ENCODE measurements at regions not wholly inside any gene's neighbourhood (a gene's known extent, or its start where the extent isn't known, plus 50 kb on each side); places are given as distances from the start of the nearest gene placed in this dataset.
"Not testable (repeated sequence)": the region's sequence is repeated elsewhere in the genome, so short reads cannot be mapped to it uniquely, and the experiment has no call there.

DNA sequence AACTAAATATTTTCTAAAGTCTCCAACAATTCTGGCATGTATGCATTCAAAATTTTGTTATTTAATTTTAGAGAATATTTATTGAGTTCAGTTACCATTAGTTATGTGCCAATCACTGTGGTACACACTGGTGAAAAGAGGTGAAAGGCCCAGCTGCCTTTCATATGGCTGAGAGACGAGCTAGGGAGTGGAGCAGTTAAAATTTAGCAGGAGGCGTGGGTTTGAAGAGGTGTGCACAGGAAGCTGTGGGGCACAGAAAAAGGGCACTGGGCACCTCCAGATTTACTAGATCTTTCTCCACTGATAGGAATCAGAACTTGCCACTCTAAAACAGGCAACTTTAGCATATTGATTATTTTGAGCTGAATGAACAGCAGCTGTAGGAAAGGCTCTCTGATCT lies 347.1 kb downstream of the CD83 start:
- DNase-seq: no peak

DNA sequence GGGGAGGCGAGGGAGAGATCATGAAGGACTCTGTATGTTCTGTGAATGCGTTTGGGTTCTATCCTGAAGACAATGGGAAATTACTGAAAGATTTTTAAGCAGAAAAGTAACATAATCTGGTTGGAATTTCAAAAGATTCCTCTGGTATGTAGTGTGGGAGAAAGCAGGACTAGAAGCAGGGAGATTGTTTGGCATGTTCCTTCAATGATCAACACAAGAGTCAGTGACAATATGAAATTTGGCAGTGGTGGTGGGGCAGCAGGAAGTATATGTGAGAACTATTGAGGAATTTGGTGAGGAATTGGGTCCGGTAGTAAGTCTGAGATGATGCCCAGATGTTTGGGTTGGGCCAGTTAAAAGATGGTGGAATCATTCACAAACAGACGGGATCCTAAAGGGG lies 348.7 kb downstream of the CD83 start:
- DNase-seq: no peak

DNA sequence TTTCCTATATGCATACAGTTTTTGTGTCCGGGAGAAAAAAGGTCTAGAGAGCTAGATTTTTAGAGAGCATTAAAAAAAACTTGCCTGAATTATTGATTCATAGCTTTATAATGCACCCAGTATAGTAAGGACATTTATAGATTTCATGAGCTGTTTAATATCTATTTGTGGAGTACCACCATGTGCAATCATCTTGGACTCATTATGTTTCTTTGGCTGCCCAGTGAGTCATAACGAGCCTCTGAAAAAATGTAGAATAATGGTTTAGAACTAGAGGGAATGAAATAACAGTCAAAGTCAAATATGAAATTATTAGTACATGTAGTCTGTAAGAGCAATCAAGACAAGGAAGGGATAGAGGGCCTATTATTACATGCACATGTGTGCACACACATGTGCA lies 350.0 kb downstream of the CD83 start:
- no peak for DNase-seq

DNA sequence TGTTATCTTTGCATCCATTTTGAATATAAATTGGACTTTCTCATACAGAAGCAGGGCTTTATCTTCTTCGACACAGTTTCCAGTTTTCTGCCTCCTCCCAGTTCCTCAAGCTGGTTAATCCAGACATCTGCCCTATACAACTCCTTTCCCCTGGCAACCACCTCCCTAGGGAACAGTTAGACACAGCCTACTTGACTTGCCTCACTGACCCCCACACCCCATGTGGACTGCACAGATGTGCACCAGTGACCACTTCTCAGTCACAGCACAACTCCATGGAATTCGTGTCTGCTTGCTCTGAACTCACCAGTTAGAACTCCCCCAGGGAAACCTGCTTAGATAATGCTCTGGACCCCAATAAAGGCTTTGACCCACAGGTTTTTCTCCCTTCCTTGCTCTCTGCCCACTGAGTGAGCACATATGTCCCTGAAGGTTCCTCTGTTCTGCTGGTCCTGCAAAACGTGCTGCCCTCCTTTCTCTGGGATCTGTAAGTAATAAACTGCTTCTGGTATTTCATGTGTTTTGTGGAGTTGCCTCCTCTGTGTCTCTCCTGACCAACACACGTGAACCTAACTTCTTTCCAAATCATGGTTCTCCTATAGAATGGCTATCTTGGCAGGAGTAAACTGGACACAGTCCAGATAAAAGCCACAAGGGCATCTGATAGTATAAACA lies 351.2 kb downstream of the CD83 start:
- DNase-seq: no peak

GRCh38 chr6:14470101-14470500 lies 352.5 kb downstream of the CD83 start:
- no peak for DNase-seq

GRCh38 chr6:14470671-14471070 lies 353.1 kb downstream of the CD83 start:
- DNase-seq: no peak

DNA sequence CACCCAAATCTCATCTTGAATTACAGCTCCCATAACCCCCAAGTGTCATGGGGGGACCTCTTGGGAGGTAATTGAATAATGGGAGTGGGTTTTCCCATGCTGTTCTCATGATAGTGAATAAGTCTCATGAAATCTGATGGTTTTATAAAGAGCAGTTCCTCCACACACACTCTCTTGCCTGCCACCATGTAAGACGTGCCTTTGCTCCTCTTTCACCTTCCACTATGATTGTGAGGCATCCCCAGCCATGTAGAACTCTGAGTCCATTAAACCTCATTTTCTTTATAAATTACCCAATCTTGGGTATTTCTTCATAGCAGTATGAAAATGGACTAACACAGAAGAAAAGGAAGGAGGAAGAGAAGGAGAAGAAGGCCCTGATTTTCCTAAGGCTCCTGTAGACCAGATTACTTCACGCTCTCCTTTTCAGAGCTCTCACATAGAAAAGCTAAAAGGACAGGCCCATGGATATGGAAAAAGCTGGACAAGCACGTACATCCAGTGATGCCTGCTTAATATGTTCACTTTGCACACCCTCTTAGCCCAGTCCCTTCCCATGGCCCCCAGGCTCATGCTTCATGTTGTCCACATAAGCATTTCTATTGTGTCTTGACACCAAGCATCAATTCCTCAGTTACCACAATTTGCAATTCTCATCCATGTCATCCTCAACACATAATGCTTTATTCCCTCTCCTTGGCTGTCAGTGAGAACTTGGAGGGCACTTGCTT lies 354.8 kb downstream of the CD83 start:
- DNase-seq: no peak

GRCh38 chr6:14472986-14473337 lies 355.4 kb downstream of the CD83 start:
- no peak for DNase-seq

- no peak for DNase-seq
Measured at GRCh38 chr6:14474816-14475215, 357.2 kb downstream of the CD83 start.

DNA sequence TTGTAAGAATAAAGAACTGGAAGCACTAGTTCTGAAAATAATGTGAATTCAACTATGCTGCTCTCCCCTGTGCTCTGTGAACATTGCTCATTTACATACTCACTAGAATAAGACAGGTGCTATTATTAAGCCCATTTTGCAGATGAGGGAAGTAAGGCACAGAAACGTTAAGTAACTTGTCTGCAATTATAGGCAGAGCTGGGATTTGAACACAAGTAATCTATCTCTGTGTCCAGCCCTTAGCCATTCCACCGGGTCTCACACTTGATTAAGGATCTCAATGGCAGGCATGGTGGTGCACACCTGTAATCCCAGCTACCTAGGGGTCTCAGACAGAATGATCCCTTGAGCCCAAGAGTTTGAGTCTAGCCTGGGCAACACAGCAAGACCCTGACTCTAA lies 357.7 kb downstream of the CD83 start:
- no peak for DNase-seq

- DNase-seq: no peak
Measured at GRCh38 chr6:14476793-14477531, 359.4 kb downstream of the CD83 start.

- no peak for DNase-seq
Measured at GRCh38 chr6:14477559-14477958, 360.0 kb downstream of the CD83 start.

GRCh38 chr6:14478381-14479225 lies 361.0 kb downstream of the CD83 start:
- DNase-seq: no peak

DNA sequence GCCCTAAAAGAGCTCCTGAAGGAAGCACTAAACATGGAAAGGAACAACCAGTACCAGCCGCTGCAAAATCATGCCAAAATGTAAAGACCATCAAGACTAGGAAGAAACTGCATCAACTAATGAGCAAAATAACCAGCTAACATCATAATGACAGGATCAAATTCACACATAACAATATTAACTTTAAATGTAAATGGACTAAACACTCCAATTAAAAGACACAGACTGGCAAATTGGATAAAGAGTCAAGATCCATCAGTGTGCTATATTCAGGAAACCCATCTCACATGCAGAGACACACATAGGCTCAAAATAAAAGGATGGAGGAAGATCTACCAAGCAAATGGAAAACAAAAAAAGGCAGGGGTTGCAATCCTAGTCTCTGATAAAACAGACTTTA lies 364.4 kb downstream of the CD83 start:
- DNase-seq: not testable (repeated sequence)

- no peak for DNase-seq
Measured at GRCh38 chr6:14487625-14488024, 370.1 kb downstream of the CD83 start.

GRCh38 chr6:14488180-14488579 lies 370.6 kb downstream of the CD83 start:
- DNase-seq: no peak

DNA sequence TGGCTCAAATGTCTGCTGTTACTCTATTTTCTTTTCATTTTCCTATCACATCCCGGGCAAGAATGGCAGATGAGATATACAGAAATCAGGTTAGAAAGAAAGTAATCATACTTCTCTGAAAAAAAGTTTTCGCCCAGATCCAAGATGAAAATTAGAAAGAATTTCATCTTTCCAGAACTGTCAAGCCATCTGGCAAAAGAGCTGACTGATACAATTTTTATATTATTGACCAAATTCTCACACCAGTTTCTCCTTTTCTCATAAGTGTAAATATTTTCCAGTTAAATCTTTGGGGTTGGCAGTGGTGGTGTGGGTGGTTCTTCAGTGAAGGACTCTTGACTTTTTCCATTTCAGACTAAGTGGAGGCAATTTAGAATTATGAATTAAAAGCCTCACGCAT lies 371.9 kb downstream of the CD83 start:
- DNase-seq: no peak

GRCh38 chr6:14498748-14499147 lies 381.2 kb downstream of the CD83 start:
- no peak for DNase-seq

DNA sequence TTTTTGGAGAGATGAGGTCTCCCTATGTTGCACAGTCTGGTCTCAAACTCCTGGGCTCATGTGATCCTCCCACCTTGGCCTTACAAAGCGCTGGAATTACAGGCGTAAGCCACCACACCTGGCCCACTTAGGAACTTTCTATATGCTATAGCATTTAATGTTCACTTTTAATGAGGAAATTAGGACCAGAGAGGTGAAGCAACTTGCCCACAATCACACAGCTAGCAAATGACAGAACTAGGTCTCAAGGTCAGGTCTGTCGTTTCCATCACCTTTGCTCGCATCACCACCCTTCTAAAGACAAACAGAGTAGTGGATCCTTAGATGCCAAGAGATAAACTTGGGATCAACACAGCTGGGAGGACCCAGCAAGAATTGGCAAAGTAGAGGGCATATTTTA lies 381.7 kb downstream of the CD83 start:
- DNase-seq: no peak

GRCh38 chr6:14499841-14500240 lies 382.3 kb downstream of the CD83 start:
- no peak for DNase-seq

DNA sequence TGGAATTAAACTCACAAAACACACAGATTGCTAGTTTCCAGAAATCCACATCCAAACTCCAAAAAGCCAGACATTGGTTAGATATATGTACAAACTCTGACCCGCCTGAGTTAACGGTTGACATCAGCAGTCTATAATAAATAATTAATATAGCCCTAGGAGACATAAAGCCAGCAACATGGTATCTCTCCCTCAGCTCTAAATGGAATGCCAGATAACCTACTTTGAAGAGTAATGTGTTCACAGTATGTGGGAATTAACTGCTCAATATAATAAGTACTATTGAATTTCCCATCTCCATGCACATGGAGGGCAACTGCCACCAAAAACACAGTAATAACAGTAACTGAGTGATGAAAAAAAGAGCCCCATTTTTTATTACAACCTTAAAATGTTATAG lies 383.2 kb downstream of the CD83 start:
- no peak for DNase-seq

- DNase-seq: no peak
Measured at GRCh38 chr6:14501240-14501639, 383.7 kb downstream of the CD83 start.

DNA sequence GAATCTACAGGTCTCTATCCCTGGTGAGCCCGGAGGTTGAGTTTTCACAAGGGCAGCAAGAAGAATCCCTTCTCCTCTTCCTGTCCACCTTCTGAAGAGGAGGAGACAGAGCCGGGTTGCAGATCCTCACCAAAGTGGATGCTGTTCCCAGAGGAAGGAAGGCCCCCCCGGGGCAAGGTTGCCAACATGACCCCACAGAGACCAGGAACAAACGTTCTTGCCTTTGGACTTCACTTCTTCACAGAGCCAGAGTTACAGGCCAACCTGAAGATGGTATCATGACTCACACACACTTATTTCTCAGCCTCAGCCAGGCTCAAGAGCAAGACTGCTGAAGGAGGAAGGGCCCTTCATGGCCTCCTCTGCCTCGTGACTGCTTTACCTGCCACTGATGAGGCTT lies 384.3 kb downstream of the CD83 start:
- no peak for DNase-seq

All from activated CD4-positive, alpha-beta T cell treated with anti-CD3 and anti-CD28 coated beads for 4 hours (primary cell).